ENCODE measurements at regions not wholly inside any gene's neighbourhood (a gene's known extent, or its start where the extent isn't known, plus 50 kb on each side); places are given as distances from the start of the nearest gene placed in this dataset.

GRCh38 chr12:24034160-24034559, 84.7 kb upstream of the SOX5 start:
- no peak for TF ChIP-seq CTCF (IDR thresholded peaks at IDR 0.05)
- TF ChIP-seq EZH2phosphoT487 (IDR thresholded peaks at IDR 0.05): no peak
- no peak for TF ChIP-seq EZH2 (IDR thresholded peaks at IDR 0.05)

Measured in neural progenitor cell (in vitro differentiated cells).